ENCODE measurements at regions not wholly inside any gene's neighbourhood (a gene's known extent, or its start where the extent isn't known, plus 50 kb on each side); places are given as distances from the start of the nearest gene placed in this dataset.

DNA sequence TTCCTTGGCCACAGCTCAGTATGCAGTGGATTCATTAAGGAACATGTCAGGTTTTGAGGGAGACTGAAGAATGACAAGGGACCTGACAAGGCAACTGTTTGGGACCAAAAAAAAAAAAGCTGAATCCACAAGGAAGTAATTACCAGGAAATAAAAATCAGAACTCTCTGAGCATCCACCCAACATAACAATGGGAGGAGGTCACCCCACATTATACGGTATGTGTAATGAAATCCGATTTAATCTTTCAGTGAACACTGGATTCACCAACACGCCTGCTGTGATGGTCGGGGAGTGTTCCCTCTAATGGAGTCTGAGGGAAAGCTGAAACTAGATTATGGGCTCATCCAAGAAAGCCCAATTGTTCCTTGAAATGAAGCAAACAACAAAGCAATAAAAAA is 329.3 kb downstream of the ETAA1 start:
- Histone ChIP-seq H3K79me2 (replicated peaks; ENCODE audit: insufficient read depth) (no peaks in the 10 kb centered on the region), H3K4me1 (ENCODE audit: insufficient read depth) (no peaks in the 10 kb centered on the region), H3K9me2 (ENCODE audit: insufficient read depth) (peaks cover 12% of the 10 kb centered on the region), H4K20me1 (replicated peaks; ENCODE audit: insufficient read depth) (no peaks in the 10 kb centered on the region), H3F3A (replicated peaks; ENCODE audit: low read depth) (no peaks in the 10 kb centered on the region), H3K36me3 (ENCODE audit: insufficient read depth) (no peaks in the 10 kb centered on the region), H3K4me2 (no peak overlapping the region), H3K27ac (ENCODE audit: low read depth) (no peak overlapping the region), H2AFZ (0 out of 2 replicates have a peak overlapping the region, but pooled peaks have one; percentile 1), H3K4me3 (no peak overlapping the region), H3K27me3 (ENCODE audit: insufficient read depth) (no peaks in the 10 kb centered on the region)
- no peak for TF ChIP-seq POLR2AphosphoS5 (IDR thresholded peaks at IDR 0.05; ENCODE audit: low read depth)
- no peak for TF ChIP-seq STAT1 (IDR thresholded peaks at IDR 0.05; ENCODE audit: unreplicated experiment)
- TF ChIP-seq, protein P1, sequence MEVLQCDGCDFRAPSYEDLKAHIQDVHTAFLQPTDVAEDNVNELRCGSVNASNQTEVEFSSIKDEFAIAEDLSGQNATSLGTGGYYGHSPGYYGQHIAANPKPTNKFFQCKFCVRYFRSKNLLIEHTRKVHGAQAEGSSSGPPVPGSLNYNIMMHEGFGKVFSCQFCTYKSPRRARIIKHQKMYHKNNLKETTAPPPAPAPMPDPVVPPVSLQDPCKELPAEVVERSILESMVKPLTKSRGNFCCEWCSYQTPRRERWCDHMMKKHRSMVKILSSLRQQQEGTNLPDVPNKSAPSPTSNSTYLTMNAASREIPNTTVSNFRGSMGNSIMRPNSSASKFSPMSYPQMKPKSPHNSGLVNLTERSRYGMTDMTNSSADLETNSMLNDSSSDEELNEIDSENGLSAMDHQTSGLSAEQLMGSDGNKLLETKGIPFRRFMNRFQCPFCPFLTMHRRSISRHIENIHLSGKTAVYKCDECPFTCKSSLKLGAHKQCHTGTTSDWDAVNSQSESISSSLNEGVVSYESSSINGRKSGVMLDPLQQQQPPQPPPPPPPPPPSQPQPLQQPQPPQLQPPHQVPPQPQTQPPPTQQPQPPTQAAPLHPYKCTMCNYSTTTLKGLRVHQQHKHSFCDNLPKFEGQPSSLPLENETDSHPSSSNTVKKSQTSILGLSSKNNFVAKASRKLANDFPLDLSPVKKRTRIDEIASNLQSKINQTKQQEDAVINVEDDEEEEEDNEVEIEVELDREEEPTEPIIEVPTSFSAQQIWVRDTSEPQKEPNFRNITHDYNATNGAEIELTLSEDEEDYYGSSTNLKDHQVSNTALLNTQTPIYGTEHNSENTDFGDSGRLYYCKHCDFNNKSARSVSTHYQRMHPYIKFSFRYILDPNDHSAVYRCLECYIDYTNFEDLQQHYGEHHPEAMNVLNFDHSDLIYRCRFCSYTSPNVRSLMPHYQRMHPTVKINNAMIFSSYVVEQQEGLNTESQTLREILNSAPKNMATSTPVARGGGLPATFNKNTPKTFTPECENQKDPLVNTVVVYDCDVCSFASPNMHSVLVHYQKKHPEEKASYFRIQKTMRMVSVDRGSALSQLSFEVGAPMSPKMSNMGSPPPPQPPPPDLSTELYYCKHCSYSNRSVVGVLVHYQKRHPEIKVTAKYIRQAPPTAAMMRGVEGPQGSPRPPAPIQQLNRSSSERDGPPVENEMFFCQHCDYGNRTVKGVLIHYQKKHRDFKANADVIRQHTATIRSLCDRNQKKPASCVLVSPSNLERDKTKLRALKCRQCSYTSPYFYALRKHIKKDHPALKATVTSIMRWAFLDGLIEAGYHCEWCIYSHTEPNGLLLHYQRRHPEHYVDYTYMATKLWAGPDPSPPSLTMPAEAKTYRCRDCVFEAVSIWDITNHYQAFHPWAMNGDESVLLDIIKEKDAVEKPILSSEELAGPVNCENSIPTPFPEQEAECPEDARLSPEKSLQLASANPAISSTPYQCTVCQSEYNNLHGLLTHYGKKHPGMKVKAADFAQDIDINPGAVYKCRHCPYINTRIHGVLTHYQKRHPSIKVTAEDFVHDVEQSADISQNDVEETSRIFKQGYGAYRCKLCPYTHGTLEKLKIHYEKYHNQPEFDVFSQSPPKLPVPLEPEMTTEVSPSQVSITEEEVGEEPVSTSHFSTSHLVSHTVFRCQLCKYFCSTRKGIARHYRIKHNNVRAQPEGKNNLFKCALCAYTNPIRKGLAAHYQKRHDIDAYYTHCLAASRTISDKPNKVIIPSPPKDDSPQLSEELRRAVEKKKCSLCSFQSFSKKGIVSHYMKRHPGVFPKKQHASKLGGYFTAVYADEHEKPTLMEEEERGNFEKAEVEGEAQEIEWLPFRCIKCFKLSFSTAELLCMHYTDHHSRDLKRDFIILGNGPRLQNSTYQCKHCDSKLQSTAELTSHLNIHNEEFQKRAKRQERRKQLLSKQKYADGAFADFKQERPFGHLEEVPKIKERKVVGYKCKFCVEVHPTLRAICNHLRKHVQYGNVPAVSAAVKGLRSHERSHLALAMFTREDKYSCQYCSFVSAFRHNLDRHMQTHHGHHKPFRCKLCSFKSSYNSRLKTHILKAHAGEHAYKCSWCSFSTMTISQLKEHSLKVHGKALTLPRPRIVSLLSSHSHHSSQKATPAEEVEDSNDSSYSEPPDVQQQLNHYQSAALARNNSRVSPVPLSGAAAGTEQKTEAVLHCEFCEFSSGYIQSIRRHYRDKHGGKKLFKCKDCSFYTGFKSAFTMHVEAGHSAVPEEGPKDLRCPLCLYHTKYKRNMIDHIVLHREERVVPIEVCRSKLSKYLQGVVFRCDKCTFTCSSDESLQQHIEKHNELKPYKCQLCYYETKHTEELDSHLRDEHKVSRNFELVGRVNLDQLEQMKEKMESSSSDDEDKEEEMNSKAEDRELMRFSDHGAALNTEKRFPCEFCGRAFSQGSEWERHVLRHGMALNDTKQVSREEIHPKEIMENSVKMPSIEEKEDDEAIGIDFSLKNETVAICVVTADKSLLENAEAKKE (CRISPR knock-in tag; IDR thresholded peaks at IDR 0.05): no peak
- TF ChIP-seq, protein P2, sequence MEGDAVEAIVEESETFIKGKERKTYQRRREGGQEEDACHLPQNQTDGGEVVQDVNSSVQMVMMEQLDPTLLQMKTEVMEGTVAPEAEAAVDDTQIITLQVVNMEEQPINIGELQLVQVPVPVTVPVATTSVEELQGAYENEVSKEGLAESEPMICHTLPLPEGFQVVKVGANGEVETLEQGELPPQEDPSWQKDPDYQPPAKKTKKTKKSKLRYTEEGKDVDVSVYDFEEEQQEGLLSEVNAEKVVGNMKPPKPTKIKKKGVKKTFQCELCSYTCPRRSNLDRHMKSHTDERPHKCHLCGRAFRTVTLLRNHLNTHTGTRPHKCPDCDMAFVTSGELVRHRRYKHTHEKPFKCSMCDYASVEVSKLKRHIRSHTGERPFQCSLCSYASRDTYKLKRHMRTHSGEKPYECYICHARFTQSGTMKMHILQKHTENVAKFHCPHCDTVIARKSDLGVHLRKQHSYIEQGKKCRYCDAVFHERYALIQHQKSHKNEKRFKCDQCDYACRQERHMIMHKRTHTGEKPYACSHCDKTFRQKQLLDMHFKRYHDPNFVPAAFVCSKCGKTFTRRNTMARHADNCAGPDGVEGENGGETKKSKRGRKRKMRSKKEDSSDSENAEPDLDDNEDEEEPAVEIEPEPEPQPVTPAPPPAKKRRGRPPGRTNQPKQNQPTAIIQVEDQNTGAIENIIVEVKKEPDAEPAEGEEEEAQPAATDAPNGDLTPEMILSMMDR (conservative IDR thresholded peaks at IDR 0.05; ENCODE audit: low read depth in 2 of 2): no peak
- TF ChIP-seq EZH2 (IDR thresholded peaks at IDR 0.05; ENCODE audit: low read depth, unreplicated experiment): no peak
- TF ChIP-seq, protein P3, sequence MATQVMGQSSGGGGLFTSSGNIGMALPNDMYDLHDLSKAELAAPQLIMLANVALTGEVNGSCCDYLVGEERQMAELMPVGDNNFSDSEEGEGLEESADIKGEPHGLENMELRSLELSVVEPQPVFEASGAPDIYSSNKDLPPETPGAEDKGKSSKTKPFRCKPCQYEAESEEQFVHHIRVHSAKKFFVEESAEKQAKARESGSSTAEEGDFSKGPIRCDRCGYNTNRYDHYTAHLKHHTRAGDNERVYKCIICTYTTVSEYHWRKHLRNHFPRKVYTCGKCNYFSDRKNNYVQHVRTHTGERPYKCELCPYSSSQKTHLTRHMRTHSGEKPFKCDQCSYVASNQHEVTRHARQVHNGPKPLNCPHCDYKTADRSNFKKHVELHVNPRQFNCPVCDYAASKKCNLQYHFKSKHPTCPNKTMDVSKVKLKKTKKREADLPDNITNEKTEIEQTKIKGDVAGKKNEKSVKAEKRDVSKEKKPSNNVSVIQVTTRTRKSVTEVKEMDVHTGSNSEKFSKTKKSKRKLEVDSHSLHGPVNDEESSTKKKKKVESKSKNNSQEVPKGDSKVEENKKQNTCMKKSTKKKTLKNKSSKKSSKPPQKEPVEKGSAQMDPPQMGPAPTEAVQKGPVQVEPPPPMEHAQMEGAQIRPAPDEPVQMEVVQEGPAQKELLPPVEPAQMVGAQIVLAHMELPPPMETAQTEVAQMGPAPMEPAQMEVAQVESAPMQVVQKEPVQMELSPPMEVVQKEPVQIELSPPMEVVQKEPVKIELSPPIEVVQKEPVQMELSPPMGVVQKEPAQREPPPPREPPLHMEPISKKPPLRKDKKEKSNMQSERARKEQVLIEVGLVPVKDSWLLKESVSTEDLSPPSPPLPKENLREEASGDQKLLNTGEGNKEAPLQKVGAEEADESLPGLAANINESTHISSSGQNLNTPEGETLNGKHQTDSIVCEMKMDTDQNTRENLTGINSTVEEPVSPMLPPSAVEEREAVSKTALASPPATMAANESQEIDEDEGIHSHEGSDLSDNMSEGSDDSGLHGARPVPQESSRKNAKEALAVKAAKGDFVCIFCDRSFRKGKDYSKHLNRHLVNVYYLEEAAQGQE (IDR thresholded peaks at IDR 0.05; ENCODE audit: unreplicated experiment): no peak
- no peak for TF ChIP-seq EZH2phosphoT487 (IDR thresholded peaks at IDR 0.05; ENCODE audit: unreplicated experiment)
- TF ChIP-seq NANOG (IDR thresholded peaks at IDR 0.05; ENCODE audit: borderline replicate concordance): no peak
- TF ChIP-seq, protein P4, sequence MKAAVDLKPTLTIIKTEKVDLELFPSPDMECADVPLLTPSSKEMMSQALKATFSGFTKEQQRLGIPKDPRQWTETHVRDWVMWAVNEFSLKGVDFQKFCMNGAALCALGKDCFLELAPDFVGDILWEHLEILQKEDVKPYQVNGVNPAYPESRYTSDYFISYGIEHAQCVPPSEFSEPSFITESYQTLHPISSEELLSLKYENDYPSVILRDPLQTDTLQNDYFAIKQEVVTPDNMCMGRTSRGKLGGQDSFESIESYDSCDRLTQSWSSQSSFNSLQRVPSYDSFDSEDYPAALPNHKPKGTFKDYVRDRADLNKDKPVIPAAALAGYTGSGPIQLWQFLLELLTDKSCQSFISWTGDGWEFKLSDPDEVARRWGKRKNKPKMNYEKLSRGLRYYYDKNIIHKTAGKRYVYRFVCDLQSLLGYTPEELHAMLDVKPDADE (IDR thresholded peaks at IDR 0.05): no peak
- no peak for TF ChIP-seq JUNB (IDR thresholded peaks at IDR 0.05; ENCODE audit: unreplicated experiment)
- no peak for TF ChIP-seq ZNF331 (CRISPR knock-in tag; IDR thresholded peaks at IDR 0.05; ENCODE audit: low read depth)
- no peak for TF ChIP-seq CREB1 (CRISPR knock-in tag; IDR thresholded peaks at IDR 0.05; ENCODE audit: low read depth)
- no peak for TF ChIP-seq ZNF114 (CRISPR knock-in tag; IDR thresholded peaks at IDR 0.05)
- Mint-ChIP-seq H3K4me1 (no peaks in the 10 kb centered on the region), H3K27me3 (ENCODE audit: insufficient read depth, low read depth, poor library complexity) (no peaks in the 10 kb centered on the region), H3K36me3 (ENCODE audit: low read depth) (no peaks in the 10 kb centered on the region; the same call in 2 of the 3 replicates), H3K4me3 (no peak overlapping the region), H3K9me3 (peaks cover 7% of the 10 kb centered on the region; the same call in 2 of the 3 replicates), H3K27ac (no peak overlapping the region)
- ATAC-seq: no peak
- no peak for DNase-seq (ENCODE audit: low spot score)
